B cell (primary cell): ENCODE measurements at regions not wholly inside any gene's neighbourhood (a gene's known extent, or its start where the extent isn't known, plus 50 kb on each side); places are given as distances from the start of the nearest gene placed in this dataset.

Source experiments
- ATAC-seq: fragments of 200-7000 bp; cut with Tn5 transposase; one replicate; pipeline ENCODE4 v1.10.0; 2021; ENCODE audit warnings: low read depth, mild to moderate bottlenecking, moderate number of reproducible peaks, moderate library complexity
- CTCF ChIA-PET: fragments of 350-600 bp; sonication (Branson Sonifier 250); formaldehyde crosslinking; loops from one replicate; lab custom pipeline; 2021; ENCODE audit warnings: antibody characterized with exemption, inconsistent platforms; lab: Charles Lee
- POLR2A ChIA-PET: fragments of 350-600 bp; sonication (Branson Sonifier 250); formaldehyde crosslinking; loops from one replicate; lab custom pipeline; 2021; ENCODE audit warnings: antibody characterized with exemption; lab: Charles Lee
- DNase-seq: peaks from one replicate; pipeline ENCODE4 v3.0.0; 2013
- H2AFZ ChIP-seq: 2 replicates; pipeline ENCODE4 v1.6.1; 2012; ENCODE audit warnings: mild to moderate bottlenecking, low read depth, low read length; ENCODE audit not compliant: insufficient read depth, poor library complexity, severe bottlenecking
- H3K27ac ChIP-seq, 2 donors: 1 replicate in 1 of 2; 2 replicates in 1 of 2; pipeline ENCODE4 v1.5.1; 2012 to 2013; ENCODE audit warnings: low read length in 2 of 2, mild to moderate bottlenecking in 2 of 2, moderate library complexity in 1 of 2
- H3K27me3 ChIP-seq, 4 experiments: fragments of 200-600 bp in 1 of 4; sonication (generic) in 1 of 4; replicated peaks in 1 of 4; 1 replicate in 2 of 4; 2 replicates in 2 of 4; pipeline versions ENCODE4 v1.6.1 to v1.7.0; 2013 to 2016; ENCODE audit warnings: low read length in 3 of 4, mild to moderate bottlenecking in 2 of 4, mixed read lengths in 1 of 4, moderate library complexity in 1 of 4; ENCODE audit not compliant: insufficient read depth in 4 of 4, control insufficient read depth in 3 of 4; ENCODE audit errors: control extremely low read depth in 1 of 4
- H3K36me3 ChIP-seq, 2 experiments: replicated peaks in 1 of 2; 1 replicate in 1 of 2; 2 replicates in 1 of 2; pipeline versions ENCODE4 v1.6.1 to v1.7.1; 2013; ENCODE audit warnings: low read length in 1 of 2; ENCODE audit not compliant: insufficient read depth in 2 of 2, control insufficient read depth in 1 of 2; ENCODE audit errors: control extremely low read depth in 1 of 2, extremely low read depth in 1 of 2
- H3K4me1 ChIP-seq, 2 donors: fragments of 200-600 bp in 1 of 2; sonication (generic) in 1 of 2; 1 replicate in 1 of 2; 2 replicates in 1 of 2; pipeline versions ENCODE4 v1.5.1 to v1.6.1; 2013 to 2017; ENCODE audit warnings: low read length in 2 of 2; ENCODE audit not compliant: control insufficient read depth in 2 of 2, insufficient read depth in 2 of 2
- H3K4me2 ChIP-seq: replicated peaks from 2 replicates; pipeline ENCODE3; 2012; ENCODE audit warnings: mild to moderate bottlenecking, low read depth, low read length; ENCODE audit not compliant: poor library complexity, severe bottlenecking
- H3K4me3 ChIP-seq, 5 experiments: fragments of 200-600 bp in 1 of 5; sonication (generic) in 1 of 5; 1 replicate in 3 of 5; 2 replicates in 2 of 5; pipeline versions ENCODE4 v1.5.1 to v1.7.0; 2011 to 2016; ENCODE audit warnings: low read length in 4 of 5, mild to moderate bottlenecking in 4 of 5, low read depth in 2 of 5, control low read depth in 1 of 5, moderate library complexity in 1 of 5; ENCODE audit not compliant: insufficient read depth in 1 of 5; ENCODE audit errors: control extremely low read depth in 1 of 5, extremely low read depth in 1 of 5
- H3K79me2 ChIP-seq: fragments of 200-600 bp; sonication (generic); one replicate; pipeline ENCODE4 v1.6.0; 2016; ENCODE audit warnings: low read length; ENCODE audit not compliant: control insufficient read depth, insufficient read depth
- H3K9ac ChIP-seq: fragments of 200-600 bp; sonication (generic); 2 replicates; pipeline ENCODE4 v1.6.1; 2017; ENCODE audit warnings: mild to moderate bottlenecking, low read length, moderate library complexity
- H3K9me3 ChIP-seq, 3 donors: one replicate each; pipeline versions ENCODE4 v1.6.1 to v1.7.1; 2013; ENCODE audit warnings: low read length in 2 of 3; ENCODE audit not compliant: control insufficient read depth in 2 of 3, insufficient read depth in 1 of 3; ENCODE audit errors: control extremely low read depth in 1 of 3
- H4K20me1 ChIP-seq: 2 replicates; pipeline ENCODE4 v1.6.0; 2012; ENCODE audit warnings: mild to moderate bottlenecking, low read length; ENCODE audit not compliant: insufficient read depth, control insufficient read depth, poor library complexity, severe bottlenecking
- H3K27ac Mint-ChIP-seq: one replicate; pipeline ENCODE4 v1.8.0; 2021; ENCODE audit warnings: mixed read lengths
- H3K27me3 Mint-ChIP-seq: one replicate; pipeline ENCODE4 v1.8.0; 2021; ENCODE audit warnings: mixed read lengths
- H3K4me1 Mint-ChIP-seq: one replicate; pipeline ENCODE4 v1.8.0; 2021; ENCODE audit warnings: mixed read lengths
- H3K4me3 Mint-ChIP-seq: one replicate; pipeline ENCODE4 v1.8.0; 2021; ENCODE audit warnings: mixed read lengths
- H3K9me3 Mint-ChIP-seq: one replicate; pipeline ENCODE4 v1.8.0; 2022; ENCODE audit warnings: mixed read lengths; ENCODE audit not compliant: insufficient read depth
- CTCF ChIP-seq: fragments of 200-600 bp; IDR thresholded peaks from one replicate; pipeline ENCODE4 v1.8.0; 2022; ENCODE audit warnings: antibody characterized with exemption, mild to moderate bottlenecking
- EZH2 ChIP-seq: IDR thresholded peaks from 2 replicates; pipeline ENCODE4 v1.6.1; 2012; ENCODE audit warnings: borderline replicate concordance, low read depth, mild to moderate bottlenecking, moderate library complexity, low read length; ENCODE audit not compliant: insufficient read depth, poor library complexity, severe bottlenecking
- WGBS: methylation state at CpG from one replicate; pipeline ENCODE4 v1.1.5; 2013; ENCODE audit warnings: missing lambda C conversion rate; ENCODE audit not compliant: insufficient coverage; 5-methylcytosine and 5-hydroxymethylcytosine counted together
- intact Hi-C: fragments of 100-400 bp; cut with micrococcal nuclease; formaldehyde crosslinking; loops from one replicate; pipeline ENCODE4 v1.10.0; 2022

- TF ChIP-seq EZH2 (no peak), CTCF (no peak)
- H3K4me3 Mint-ChIP-seq = no peak overlapping the region
- no peak for ATAC-seq
- H3K27me3 ChIP-seq = peaks cover 0 to 3% (median 0%) of the 10 kb centered on the region in 4 experiments
- H3K9ac ChIP-seq = no peak overlapping the region
- ChIA-PET POLR2A (no interaction called here), CTCF (no interaction called here)
- no peaks in the 10 kb centered on the region for H3K4me1 Mint-ChIP-seq
- WGBS = no CpG with 5 or more reads among the region's 1 CpG
- H3K9me3 Mint-ChIP-seq = no peaks in the 10 kb centered on the region
- no peaks in the 10 kb centered on the region for H4K20me1 ChIP-seq
- H3K9me3 ChIP-seq = no peaks in the 10 kb centered on the region
- peaks cover 4% of the 10 kb centered on the region for H3K27me3 Mint-ChIP-seq
- no peak overlapping the region for H2AFZ ChIP-seq
- no peak for DNase-seq
- H3K79me2 ChIP-seq = no peaks in the 10 kb centered on the region
- no peaks in the 10 kb centered on the region for H3K4me1 ChIP-seq
- H3K36me3 ChIP-seq = no peaks in the 10 kb centered on the region
- no peak overlapping the region for H3K27ac Mint-ChIP-seq
- intact Hi-C loops = no loop called here
- no peak overlapping the region for H3K4me2 ChIP-seq
- H3K4me3 ChIP-seq = no peak overlapping the region
- H3K27ac ChIP-seq = no peak overlapping the region
Measured at GRCh38 chr2:234725528-234726264, 226.1 kb upstream of the SH3BP4 start.

- no peak overlapping the region for H3K27ac ChIP-seq
Measured at GRCh38 chr2:234724850-234725249, 227.0 kb upstream of the SH3BP4 start.

More at GRCh38 chr2:234724850-234725249, 227.0 kb upstream of the SH3BP4 start:
- Histone ChIP-seq H2AFZ (no peak overlapping the region), H3K9ac (no peak overlapping the region), H4K20me1 (no peaks in the 10 kb centered on the region), H3K27me3 (peaks cover 0 to 3% (median 0%) of the 10 kb centered on the region in 4 experiments), H3K79me2 (no peaks in the 10 kb centered on the region), H3K36me3 (no peaks in the 10 kb centered on the region), H3K9me3 (no peaks in the 10 kb centered on the region), H3K4me3 (no peak overlapping the region), H3K4me1 (no peaks in the 10 kb centered on the region), H3K4me2 (no peak overlapping the region)
- DNase-seq (no peak), ATAC-seq (no peak)
- WGBS = 83% methylated on average over 2 of the region's 4 CpGs
- POLR2A ChIA-PET = no interaction called here
- Mint-ChIP-seq H3K27ac (no peak overlapping the region), H3K4me3 (no peak overlapping the region), H3K9me3 (no peaks in the 10 kb centered on the region), H3K4me1 (no peaks in the 10 kb centered on the region), H3K27me3 (peaks cover 4% of the 10 kb centered on the region)
- TF ChIP-seq EZH2 = no peak
- no peak for TF ChIP-seq CTCF
- CTCF ChIA-PET = no interaction called here
- intact Hi-C loops = no loop called here
